ENCODE measurements at regions not wholly inside any gene's neighbourhood (a gene's known extent, or its start where the extent isn't known, plus 50 kb on each side); places are given as distances from the start of the nearest gene placed in this dataset.
"Not testable (repeated sequence)": the region's sequence is repeated elsewhere in the genome, so short reads cannot be mapped to it uniquely, and the experiment has no call there.

- DNase-seq: no peak
- WGBS (ENCODE audit: insufficient coverage, low lambda C conversion rate): 100% methylated on average over 1 of the region's 3 CpGs
- Histone ChIP-seq H3K36me3 (ENCODE audit: control insufficient read depth, insufficient read depth, low read length) (no peaks in the 10 kb centered on the region), H3K9me3 (ENCODE audit: control insufficient read depth, low read depth, low read length) (no peaks in the 10 kb centered on the region), H3K27me3 (ENCODE audit: control insufficient read depth, insufficient read depth, low read length) (no peaks in the 10 kb centered on the region), H3K27ac (ENCODE audit: low read length) (no peak overlapping the region), H3K4me1 (ENCODE audit: control insufficient read depth, insufficient read depth, low read length) (no peaks in the 10 kb centered on the region), H3K4me3 (ENCODE audit: low read length) (no peak overlapping the region)
Measured at GRCh38 chr2:150267651-150268415, 219.6 kb downstream of the RND3 start.

DNA sequence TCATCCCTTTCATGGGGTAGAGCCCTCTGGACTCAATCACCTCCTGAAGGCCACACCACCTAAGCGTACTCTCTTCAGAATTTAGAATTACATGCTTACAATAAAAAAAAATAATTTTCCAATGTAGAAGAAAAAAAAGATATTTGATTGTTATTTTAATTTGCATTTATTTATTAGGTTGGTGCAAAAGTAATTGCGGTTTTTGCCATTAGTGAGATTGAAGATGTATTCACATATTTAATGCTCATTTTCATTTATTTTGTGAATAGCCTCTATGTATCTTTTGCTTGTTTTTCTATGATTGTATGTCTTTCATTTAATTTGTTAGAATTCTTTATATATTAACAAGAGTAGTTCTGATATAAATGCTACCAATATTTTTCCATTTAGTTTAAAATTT lies 220.5 kb downstream of the RND3 start:
- 100% methylated on average over 1 of the region's 2 CpGs for WGBS (ENCODE audit: insufficient coverage, low lambda C conversion rate)
- DNase-seq: no peak

GRCh38 chr2:150264442-150264841 lies 223.0 kb downstream of the RND3 start:
- 86% methylated on average over 2 of the region's 2 CpGs for WGBS (ENCODE audit: insufficient coverage, low lambda C conversion rate)
- H3K36me3 ChIP-seq (ENCODE audit: control insufficient read depth, insufficient read depth, low read length): no peaks in the 10 kb centered on the region

More for the DNA sequence above, 220.5 kb downstream of the RND3 start:
- Histone ChIP-seq H3K9me3 (ENCODE audit: control insufficient read depth, low read depth, low read length) (no peaks in the 10 kb centered on the region), H3K4me3 (ENCODE audit: low read length) (no peak overlapping the region), H3K27ac (ENCODE audit: low read length) (no peak overlapping the region), H3K27me3 (ENCODE audit: control insufficient read depth, insufficient read depth, low read length) (no peaks in the 10 kb centered on the region), H3K36me3 (ENCODE audit: control insufficient read depth, insufficient read depth, low read length) (no peaks in the 10 kb centered on the region), H3K4me1 (ENCODE audit: control insufficient read depth, insufficient read depth, low read length) (no peaks in the 10 kb centered on the region)

DNA sequence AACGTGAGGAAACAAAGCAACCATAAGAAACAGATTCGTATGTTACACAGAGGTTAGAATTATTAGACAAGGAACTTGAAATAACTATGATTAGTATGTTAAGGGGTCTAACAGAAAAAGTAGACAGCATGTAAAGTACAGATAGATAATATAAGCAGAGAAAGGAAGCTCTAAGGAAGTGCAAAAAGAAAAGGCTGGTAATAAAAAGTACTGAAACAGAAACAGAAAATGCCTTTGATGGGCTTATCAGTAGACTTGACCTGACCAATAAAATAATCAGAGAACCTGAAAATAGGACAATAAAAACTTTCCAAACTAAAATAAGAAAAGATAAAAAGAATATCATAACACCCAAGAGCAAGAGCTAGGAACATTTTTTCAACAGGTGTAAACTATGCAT lies 225.8 kb downstream of the RND3 start:
- no peak for DNase-seq
- H3K27me3 ChIP-seq (ENCODE audit: control insufficient read depth, insufficient read depth, low read length): no peaks in the 10 kb centered on the region
- 100% methylated on average over 2 of the region's 2 CpGs for WGBS (ENCODE audit: insufficient coverage, low lambda C conversion rate)
- H3K4me1 ChIP-seq (ENCODE audit: control insufficient read depth, insufficient read depth, low read length): no peaks in the 10 kb centered on the region
- H3K27ac ChIP-seq (ENCODE audit: low read length): no peak overlapping the region
- peaks cover 5% of the 10 kb centered on the region for H3K9me3 ChIP-seq (ENCODE audit: control insufficient read depth, low read depth, low read length)
- H3K4me3 ChIP-seq (ENCODE audit: low read length): no peak overlapping the region
- no peaks in the 10 kb centered on the region for H3K36me3 ChIP-seq (ENCODE audit: control insufficient read depth, insufficient read depth, low read length)

More at GRCh38 chr2:150264442-150264841, 223.0 kb downstream of the RND3 start:
- no peak overlapping the region for H3K4me3 ChIP-seq (ENCODE audit: low read length)
- no peaks in the 10 kb centered on the region for H3K27me3 ChIP-seq (ENCODE audit: control insufficient read depth, insufficient read depth, low read length)
- H3K4me1 ChIP-seq (ENCODE audit: control insufficient read depth, insufficient read depth, low read length): no peaks in the 10 kb centered on the region
- no peak for DNase-seq
- H3K9me3 ChIP-seq (ENCODE audit: control insufficient read depth, low read depth, low read length): peaks cover 5% of the 10 kb centered on the region
- H3K27ac ChIP-seq (ENCODE audit: low read length): no peak overlapping the region

DNA sequence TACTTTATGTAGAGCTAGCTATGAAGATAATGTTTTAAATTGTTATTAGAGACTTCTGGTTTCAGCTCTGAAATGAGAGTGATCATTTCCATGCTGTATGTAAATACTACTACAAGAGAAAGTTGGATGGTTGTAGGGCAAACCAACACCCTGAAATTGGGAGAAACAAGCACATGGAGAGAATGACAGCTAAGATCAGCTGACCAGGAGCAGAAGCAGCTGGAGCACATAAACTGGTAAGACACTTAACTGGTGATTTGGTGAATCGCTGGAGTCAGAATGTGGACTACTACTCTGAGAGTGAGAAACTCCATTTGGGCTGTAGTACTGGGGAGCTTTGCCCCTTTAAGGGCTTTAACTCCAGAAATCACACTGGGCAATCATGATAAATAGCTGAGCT lies 226.8 kb downstream of the RND3 start:
- DNase-seq: no peak
- no peaks in the 10 kb centered on the region for H3K27me3 ChIP-seq (ENCODE audit: control insufficient read depth, insufficient read depth, low read length)
- no CpG with 5 or more reads among the region's 1 CpG for WGBS (ENCODE audit: insufficient coverage, low lambda C conversion rate)
- H3K4me3 ChIP-seq (ENCODE audit: low read length): no peak overlapping the region
- H3K9me3 ChIP-seq (ENCODE audit: control insufficient read depth, low read depth, low read length): peaks cover 5% of the 10 kb centered on the region
- no peaks in the 10 kb centered on the region for H3K36me3 ChIP-seq (ENCODE audit: control insufficient read depth, insufficient read depth, low read length)
- H3K4me1 ChIP-seq (ENCODE audit: control insufficient read depth, insufficient read depth, low read length): no peaks in the 10 kb centered on the region
- no peak overlapping the region for H3K27ac ChIP-seq (ENCODE audit: low read length)

DNA sequence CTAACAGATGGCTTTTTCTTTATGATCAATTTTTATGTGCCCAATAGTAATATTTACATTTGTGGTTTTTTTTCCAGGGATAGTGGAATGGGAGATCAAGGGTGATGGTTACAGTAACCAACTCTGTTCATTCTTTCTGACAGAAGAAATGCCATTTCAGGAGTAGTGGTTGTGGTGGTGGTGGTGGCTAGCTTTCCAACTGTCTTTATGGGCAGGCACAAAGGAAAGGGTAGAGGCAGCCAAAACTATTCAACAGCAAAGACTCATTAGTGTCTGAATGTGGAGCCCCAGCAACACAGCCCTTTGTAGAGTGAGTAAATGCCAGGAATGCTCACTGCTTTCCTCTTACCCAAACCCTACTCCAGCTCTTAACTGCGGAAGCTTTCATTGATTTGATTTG lies 227.7 kb downstream of the RND3 start:
- no peaks in the 10 kb centered on the region for H3K4me1 ChIP-seq (ENCODE audit: control insufficient read depth, insufficient read depth, low read length)
- H3K36me3 ChIP-seq (ENCODE audit: control insufficient read depth, insufficient read depth, low read length): no peaks in the 10 kb centered on the region
- no peak for DNase-seq
- WGBS (ENCODE audit: insufficient coverage, low lambda C conversion rate): no CpG with 5 or more reads among the region's 1 CpG
- H3K4me3 ChIP-seq (ENCODE audit: low read length): no peak overlapping the region
- H3K9me3 ChIP-seq (ENCODE audit: control insufficient read depth, low read depth, low read length): peaks cover 5% of the 10 kb centered on the region
- H3K27ac ChIP-seq (ENCODE audit: low read length): no peak overlapping the region
- H3K27me3 ChIP-seq (ENCODE audit: control insufficient read depth, insufficient read depth, low read length): no peaks in the 10 kb centered on the region

GRCh38 chr2:150258781-150259307 lies 228.6 kb downstream of the RND3 start:
- Histone ChIP-seq H3K4me1 (ENCODE audit: control insufficient read depth, insufficient read depth, low read length) (no peaks in the 10 kb centered on the region), H3K4me3 (ENCODE audit: low read length) (no peak overlapping the region), H3K36me3 (ENCODE audit: control insufficient read depth, insufficient read depth, low read length) (no peaks in the 10 kb centered on the region), H3K27me3 (ENCODE audit: control insufficient read depth, insufficient read depth, low read length) (no peaks in the 10 kb centered on the region), H3K27ac (ENCODE audit: low read length) (no peak overlapping the region), H3K9me3 (ENCODE audit: control insufficient read depth, low read depth, low read length) (peaks cover 5% of the 10 kb centered on the region)
- 94% methylated on average over 6 of the region's 8 CpGs for WGBS (ENCODE audit: insufficient coverage, low lambda C conversion rate)
- DNase-seq: no peak

DNA sequence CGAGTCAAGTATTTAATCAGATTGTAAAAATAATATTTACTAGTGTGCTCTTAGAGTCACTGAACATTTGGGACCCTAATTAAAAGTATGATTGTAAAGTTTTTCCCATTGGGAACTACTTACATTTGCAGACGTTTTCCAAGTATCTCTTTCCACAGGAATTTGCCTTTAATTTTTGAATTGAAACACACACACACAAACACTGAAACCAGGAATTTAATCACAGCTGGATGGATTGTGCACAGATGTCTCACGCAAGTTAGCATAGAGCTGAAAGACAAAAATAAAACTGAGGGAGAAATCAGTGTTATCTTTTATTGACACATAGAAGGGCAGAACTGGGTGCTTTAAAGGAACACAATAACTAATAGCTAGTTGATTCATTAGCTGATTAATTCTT lies 230.7 kb downstream of the RND3 start:
- no CpG with 5 or more reads among the region's 3 CpGs for WGBS (ENCODE audit: insufficient coverage, low lambda C conversion rate)
- DNase-seq: no peak
- H3K27ac ChIP-seq (ENCODE audit: low read length): no peak overlapping the region
- no peaks in the 10 kb centered on the region for H3K27me3 ChIP-seq (ENCODE audit: control insufficient read depth, insufficient read depth, low read length)
- H3K4me1 ChIP-seq (ENCODE audit: control insufficient read depth, insufficient read depth, low read length): no peaks in the 10 kb centered on the region
- H3K4me3 ChIP-seq (ENCODE audit: low read length): no peak overlapping the region
- H3K9me3 ChIP-seq (ENCODE audit: control insufficient read depth, low read depth, low read length): peaks cover 5% of the 10 kb centered on the region
- no peaks in the 10 kb centered on the region for H3K36me3 ChIP-seq (ENCODE audit: control insufficient read depth, insufficient read depth, low read length)

- Histone ChIP-seq H3K4me3 (ENCODE audit: low read length) (no peak overlapping the region), H3K9me3 (ENCODE audit: control insufficient read depth, low read depth, low read length) (no peaks in the 10 kb centered on the region), H3K4me1 (ENCODE audit: control insufficient read depth, insufficient read depth, low read length) (no peaks in the 10 kb centered on the region), H3K27ac (ENCODE audit: low read length) (no peak overlapping the region), H3K36me3 (ENCODE audit: control insufficient read depth, insufficient read depth, low read length) (no peaks in the 10 kb centered on the region), H3K27me3 (ENCODE audit: control insufficient read depth, insufficient read depth, low read length) (no peaks in the 10 kb centered on the region)
- no peak for DNase-seq
Measured at GRCh38 chr2:150255528-150255927, 231.9 kb downstream of the RND3 start.

- not testable (repeated sequence) for DNase-seq; H3K27me3 ChIP-seq (ENCODE audit: control insufficient read depth, insufficient read depth, low read length); H3K36me3 ChIP-seq (ENCODE audit: control insufficient read depth, insufficient read depth, low read length); H3K4me1 ChIP-seq (ENCODE audit: control insufficient read depth, insufficient read depth, low read length); H3K9me3 ChIP-seq (ENCODE audit: control insufficient read depth, low read depth, low read length); H3K27ac ChIP-seq (ENCODE audit: low read length); H3K4me3 ChIP-seq (ENCODE audit: low read length)
- 80% methylated on average over 1 of the region's 1 CpG for whole genome bisulfite sequencing (ENCODE audit: insufficient coverage, low lambda C conversion rate)
Measured at GRCh38 chr2:150249735-150250134, 237.7 kb downstream of the RND3 start.

GRCh38 chr2:150247481-150247880 lies 240.0 kb downstream of the RND3 start:
- no peaks in the 10 kb centered on the region for H3K9me3 ChIP-seq (ENCODE audit: control insufficient read depth, low read depth, low read length)
- no peaks in the 10 kb centered on the region for H3K27me3 ChIP-seq (ENCODE audit: control insufficient read depth, insufficient read depth, low read length)
- no CpG with 5 or more reads among the region's 1 CpG for WGBS (ENCODE audit: insufficient coverage, low lambda C conversion rate)
- no peak overlapping the region for H3K4me3 ChIP-seq (ENCODE audit: low read length)
- no peaks in the 10 kb centered on the region for H3K4me1 ChIP-seq (ENCODE audit: control insufficient read depth, insufficient read depth, low read length)
- H3K27ac ChIP-seq (ENCODE audit: low read length): no peak overlapping the region
- DNase-seq: no peak
- no peaks in the 10 kb centered on the region for H3K36me3 ChIP-seq (ENCODE audit: control insufficient read depth, insufficient read depth, low read length)
